ENCODE measurements at regions not wholly inside any gene's neighbourhood (a gene's known extent, or its start where the extent isn't known, plus 50 kb on each side); places are given as distances from the start of the nearest gene placed in this dataset.
"Not testable (repeated sequence)": the region's sequence is repeated elsewhere in the genome, so short reads cannot be mapped to it uniquely, and the experiment has no call there.

GRCh38 chr9:90979639-90980038, 178.0 kb downstream of the SYK start:
- DNase-seq (ENCODE audit: low spot score) = no peak

DNA sequence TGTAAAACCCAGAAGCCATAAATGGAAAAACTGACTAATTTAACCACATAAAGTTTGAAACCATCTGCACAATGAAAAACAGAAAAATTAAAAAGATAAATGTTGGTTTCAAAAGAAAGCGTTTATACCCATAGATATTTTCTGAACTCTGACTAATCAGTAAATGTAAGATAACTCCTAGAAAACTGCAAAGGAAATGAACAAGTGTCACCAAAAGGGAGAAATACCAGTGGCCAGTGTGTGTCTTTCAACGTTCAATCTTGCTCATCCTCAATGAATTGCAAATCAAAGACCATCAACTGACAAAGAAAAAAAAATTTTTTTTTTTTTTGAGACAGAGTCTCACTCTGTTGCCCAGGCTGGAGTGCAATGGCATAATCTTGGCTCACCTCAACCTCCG, 180.1 kb downstream of the SYK start:
- DNase-seq (ENCODE audit: low spot score) = no peak

DNA sequence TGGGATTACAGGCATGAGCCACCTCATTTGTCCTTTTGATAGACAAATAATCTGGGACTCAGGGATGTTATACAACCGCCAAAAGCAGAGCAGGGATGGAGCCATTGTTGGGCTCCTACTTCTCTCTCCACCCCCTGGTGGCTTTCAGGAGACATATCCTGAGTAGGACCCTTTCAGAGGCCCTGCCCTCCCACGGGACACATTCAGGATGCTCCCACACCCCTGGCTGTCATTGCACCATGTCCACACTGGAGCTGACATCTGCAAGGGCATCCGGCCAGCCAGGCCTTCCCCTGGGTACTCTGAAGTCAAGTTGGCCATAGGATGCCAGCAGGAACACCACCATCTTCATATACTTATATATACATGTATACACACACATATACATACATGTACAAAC, 181.8 kb downstream of the SYK start:
- DNase-seq (ENCODE audit: low spot score) = no peak

DNA sequence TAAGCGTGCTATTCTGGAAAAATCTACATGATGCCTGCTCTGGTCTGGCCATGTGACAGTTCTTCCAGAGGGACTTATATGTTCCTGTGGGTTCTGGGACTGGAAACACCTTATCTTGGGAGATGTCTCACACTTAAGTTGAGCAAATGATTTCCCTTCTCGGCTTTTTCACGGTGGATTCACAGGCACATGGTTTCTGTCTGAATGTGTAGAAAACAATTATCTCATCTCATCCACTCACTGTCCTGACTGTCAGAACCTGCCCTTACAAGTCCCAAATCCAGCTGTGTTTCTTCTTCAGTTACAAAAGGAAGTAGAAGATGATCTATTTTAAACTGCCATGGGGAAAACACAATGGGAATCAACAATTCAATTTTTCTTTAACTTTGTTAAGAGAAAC, 184.0 kb downstream of the SYK start:
- DNase-seq (ENCODE audit: low spot score) = no peak

GRCh38 chr9:90986161-90986560, 184.5 kb downstream of the SYK start:
- DNase-seq (ENCODE audit: low spot score) = no peak

- no peak for DNase-seq (ENCODE audit: low spot score)
Measured at GRCh38 chr9:90987566-90987965, 185.9 kb downstream of the SYK start.

DNA sequence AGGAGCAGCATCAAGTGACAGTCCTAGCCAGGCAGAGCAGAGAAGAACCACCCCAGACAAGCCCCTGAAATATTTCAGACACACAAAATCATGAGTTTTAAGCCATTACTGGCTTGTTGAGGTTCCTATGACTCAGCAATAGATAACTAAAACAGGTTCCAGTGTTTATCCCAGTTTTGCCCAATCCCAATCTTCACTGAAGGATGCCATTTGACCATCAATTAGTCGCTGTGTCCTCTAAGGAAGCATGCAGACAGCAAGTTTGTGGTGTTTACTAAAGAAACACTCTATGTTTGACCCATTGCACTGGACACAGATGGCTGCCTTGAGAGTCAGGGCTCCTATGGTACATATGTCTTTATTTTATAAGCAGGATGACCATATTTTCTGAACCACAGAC, 186.7 kb downstream of the SYK start:
- DNase-seq (ENCODE audit: low spot score) = no peak

DNA sequence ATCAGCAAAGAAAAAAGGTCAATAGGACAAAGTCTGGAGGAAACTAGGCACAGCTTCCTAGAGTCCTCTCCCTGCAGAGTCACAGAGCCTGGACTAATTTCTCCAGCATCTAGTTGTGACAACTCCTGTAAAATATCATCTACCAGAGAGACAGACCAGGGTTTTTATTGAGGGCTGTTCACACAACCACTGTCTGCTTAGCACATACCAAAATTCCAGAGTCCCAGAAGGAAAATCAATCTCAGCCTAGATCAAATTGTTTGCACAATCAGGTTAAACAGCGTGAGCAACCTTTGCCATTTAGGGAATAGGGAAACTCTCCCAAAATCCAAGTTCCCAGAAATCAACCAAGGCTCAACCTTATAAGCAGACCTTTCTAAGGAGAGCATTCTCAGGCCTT, 190.3 kb downstream of the SYK start:
- no peak for DNase-seq (ENCODE audit: low spot score)

- no peak for DNase-seq (ENCODE audit: low spot score)
Measured at GRCh38 chr9:90995516-90995915, 193.9 kb downstream of the SYK start.

- no peak for DNase-seq (ENCODE audit: low spot score)
Measured at GRCh38 chr9:90996154-90997065, 194.8 kb downstream of the SYK start.

GRCh38 chr9:90998573-90998972, 197.0 kb downstream of the SYK start:
- no peak for DNase-seq (ENCODE audit: low spot score)

GRCh38 chr9:90999425-91000397, 198.1 kb downstream of the SYK start:
- no peak for DNase-seq (ENCODE audit: low spot score)

DNA sequence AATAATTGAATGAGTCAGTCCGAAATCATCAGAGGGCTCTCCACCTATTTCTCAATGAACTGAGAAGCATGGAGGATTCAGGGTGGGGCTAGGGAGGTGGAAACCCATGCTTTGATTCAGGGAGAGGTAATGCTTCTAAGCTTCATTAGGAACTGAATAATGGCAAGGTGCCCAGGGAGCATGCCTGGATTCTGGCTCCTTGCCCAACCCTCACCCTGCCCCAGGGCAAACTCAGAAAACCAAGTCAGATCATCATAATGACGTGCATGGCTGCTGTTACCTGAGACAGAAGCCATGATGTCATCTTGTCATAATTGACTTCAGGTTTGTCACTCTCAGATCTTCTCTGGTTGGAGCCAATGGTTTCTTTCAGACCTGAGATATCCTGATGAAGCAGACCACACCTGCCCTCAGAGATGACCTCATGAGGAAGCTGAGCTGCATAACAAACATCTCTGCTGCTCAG, 199.6 kb downstream of the SYK start:
- no peak for DNase-seq (ENCODE audit: low spot score)

DNA sequence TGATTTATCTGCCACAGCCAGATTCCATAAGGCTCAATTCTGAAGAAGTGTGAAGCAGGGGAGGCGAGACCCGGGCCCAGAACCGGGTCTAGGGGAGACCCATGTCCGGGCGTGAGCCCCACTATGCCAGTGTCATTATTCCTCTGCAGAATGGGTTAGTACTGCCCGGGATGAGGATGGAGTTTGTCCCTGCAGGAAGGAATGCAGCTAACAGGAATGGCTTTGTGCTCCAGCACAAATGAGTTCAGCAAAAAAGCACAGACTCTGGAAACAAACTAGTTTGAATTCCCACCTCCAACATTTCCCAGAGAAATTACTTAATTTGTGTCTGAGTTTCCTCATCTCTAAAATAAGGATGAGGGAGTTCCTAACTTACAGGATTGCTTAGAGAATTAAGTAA, 202.9 kb downstream of the SYK start:
- no peak for DNase-seq (ENCODE audit: low spot score)

- no peak for DNase-seq (ENCODE audit: low spot score)
Measured at GRCh38 chr9:91004992-91005391, 203.4 kb downstream of the SYK start.

DNA sequence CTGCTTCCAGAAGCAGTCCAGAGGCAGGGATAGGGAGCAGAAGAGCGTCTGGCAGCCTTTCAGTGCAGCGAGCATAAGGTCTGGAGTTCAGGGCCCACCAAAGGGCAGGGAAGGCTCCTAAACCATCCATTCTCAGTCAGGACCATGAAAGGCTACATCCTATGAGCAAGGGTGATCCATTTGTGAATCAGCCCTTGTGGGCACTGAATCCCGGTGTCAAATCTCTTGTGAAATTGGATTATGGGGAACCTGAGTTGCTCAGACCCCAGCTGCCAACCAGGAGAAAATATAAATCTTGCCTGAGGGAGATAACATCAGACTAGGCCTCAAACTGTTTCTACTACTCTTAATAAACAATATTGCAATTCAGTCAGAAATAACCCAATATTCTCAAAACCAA, 204.4 kb downstream of the SYK start:
- no peak for DNase-seq (ENCODE audit: low spot score)

GRCh38 chr9:91008568-91008967, 206.9 kb downstream of the SYK start:
- DNase-seq (ENCODE audit: low spot score) = no peak

GRCh38 chr9:91011891-91012290, 210.3 kb downstream of the SYK start:
- DNase-seq (ENCODE audit: low spot score) = no peak

DNA sequence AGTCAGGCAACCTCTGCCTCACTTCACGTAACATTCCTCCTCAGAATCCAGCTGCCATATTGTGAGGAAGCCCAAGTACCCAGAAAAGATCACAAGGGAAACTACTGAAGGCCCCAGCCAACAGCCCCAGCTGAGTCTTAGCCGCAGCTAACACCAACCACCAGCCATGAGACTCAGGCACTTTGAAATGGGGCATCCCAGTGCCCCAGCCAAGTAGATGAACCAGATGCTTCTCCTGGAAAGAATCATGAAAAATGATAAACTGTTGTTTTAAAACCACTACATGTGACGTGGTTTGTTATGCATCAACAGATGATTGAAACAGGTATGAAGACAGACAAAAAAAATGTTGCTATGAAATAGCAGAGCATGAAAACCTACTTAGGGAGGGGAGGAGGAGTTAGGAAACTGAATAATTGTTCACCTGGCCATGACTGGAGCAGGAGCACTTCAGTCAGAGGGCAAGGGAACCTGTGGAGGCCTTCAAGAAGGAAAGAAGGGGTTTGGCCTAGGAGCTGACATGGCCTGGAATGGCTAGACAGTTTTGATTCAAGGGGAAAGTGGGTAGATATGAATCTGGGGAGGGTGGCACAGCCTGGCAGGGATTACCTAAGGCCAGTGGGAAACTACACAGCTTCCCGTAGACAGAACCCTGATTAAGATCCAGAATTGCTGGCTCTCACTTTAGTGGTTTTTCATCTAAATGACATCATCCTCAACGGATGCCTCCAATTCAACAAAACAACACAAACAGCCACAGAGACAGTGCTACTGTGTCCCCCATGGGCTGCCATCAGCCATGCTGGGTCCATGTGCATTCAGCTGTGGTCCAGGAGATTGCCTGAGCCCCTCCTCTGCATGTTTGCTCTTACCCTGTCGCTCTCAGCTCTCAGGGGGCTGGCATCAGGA, 211.6 kb downstream of the SYK start:
- no peak for DNase-seq (ENCODE audit: low spot score)

DNA sequence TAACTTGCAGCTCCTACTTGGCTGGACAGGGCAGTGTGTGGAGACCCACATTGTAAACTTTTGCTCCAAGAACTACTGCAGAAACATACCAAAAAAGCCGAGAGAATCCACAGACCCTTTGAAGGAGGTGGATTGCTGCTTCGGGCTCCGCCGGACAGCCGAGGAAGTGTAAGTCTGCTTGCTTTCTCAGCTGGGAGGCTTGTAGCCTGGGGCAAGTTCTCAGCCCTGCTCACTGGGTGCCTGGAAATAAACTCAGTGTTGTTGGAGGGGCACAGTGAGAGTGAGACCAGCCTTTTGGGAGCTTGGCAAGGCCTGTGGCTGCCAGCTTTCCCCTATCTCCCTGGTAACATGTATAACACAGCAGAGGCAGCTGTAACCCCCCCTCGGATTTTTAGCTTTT, 215.6 kb downstream of the SYK start:
- no peak for DNase-seq (ENCODE audit: low spot score)

GRCh38 chr9:91019871-91020270, 218.3 kb downstream of the SYK start:
- DNase-seq (ENCODE audit: low spot score) = not testable (repeated sequence)

DNA sequence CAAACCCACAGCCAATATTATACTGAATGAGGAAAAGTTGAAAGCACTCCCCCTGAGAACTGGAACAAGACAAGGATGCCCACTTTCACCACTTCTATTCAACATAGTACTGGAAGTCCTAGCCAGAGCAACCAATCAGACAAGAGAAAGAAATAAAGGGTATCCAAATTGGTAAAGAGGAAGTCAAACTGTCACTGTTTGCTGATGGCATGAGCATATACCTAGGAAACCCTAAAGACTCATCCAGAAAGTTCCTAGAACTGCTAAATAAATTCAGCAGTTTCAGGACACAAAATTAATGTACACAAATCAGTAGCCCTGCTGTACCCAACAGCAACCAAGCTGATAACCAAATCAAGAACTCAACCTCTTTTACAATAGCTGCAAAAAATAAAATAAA, 220.0 kb downstream of the SYK start:
- not testable (repeated sequence) for DNase-seq (ENCODE audit: low spot score)
